ENCODE measurements at regions not wholly inside any gene's neighbourhood (a gene's known extent, or its start where the extent isn't known, plus 50 kb on each side); places are given as distances from the start of the nearest gene placed in this dataset.
A peak's percentile ranks its signal among the peaks of the same experiment; 100 is the strongest.
"Not testable (repeated sequence)": the region's sequence is repeated elsewhere in the genome, so short reads cannot be mapped to it uniquely, and the experiment has no call there.

- no peak for DNase-seq
Measured at GRCh38 chr9:105116052-105116868, 128.2 kb upstream of the SLC44A1 start.

- peak; percentile 13 to 81 for DNase-seq
Measured at GRCh38 chr9:105117234-105117633, 127.2 kb upstream of the SLC44A1 start.

GRCh38 chr9:105118636-105119035, 125.8 kb upstream of the SLC44A1 start:
- DNase-seq: no peak

- DNase-seq: no peak
Measured at GRCh38 chr9:105119156-105119555, 125.3 kb upstream of the SLC44A1 start.

GRCh38 chr9:105121861-105122430, 122.5 kb upstream of the SLC44A1 start:
- no peak for DNase-seq

- DNase-seq: not testable (repeated sequence)
Measured at GRCh38 chr9:105124598-105124997, 119.9 kb upstream of the SLC44A1 start.

- no peak for DNase-seq
Measured at GRCh38 chr9:105126226-105126625, 118.2 kb upstream of the SLC44A1 start.

- DNase-seq: no peak
Measured at GRCh38 chr9:105127863-105128220, 116.6 kb upstream of the SLC44A1 start.

- no peak for DNase-seq
Measured at GRCh38 chr9:105128908-105129600, 115.4 kb upstream of the SLC44A1 start.

- DNase-seq: no peak
Measured at GRCh38 chr9:105129731-105130130, 114.7 kb upstream of the SLC44A1 start.

- DNase-seq: no peak
Measured at GRCh38 chr9:105131981-105132380, 112.5 kb upstream of the SLC44A1 start.

- no peak for DNase-seq
Measured at GRCh38 chr9:105132606-105133005, 111.8 kb upstream of the SLC44A1 start.

- no peak for DNase-seq
Measured at GRCh38 chr9:105138306-105138801, 106.1 kb upstream of the SLC44A1 start.

GRCh38 chr9:105141146-105141975, 103.1 kb upstream of the SLC44A1 start:
- DNase-seq: no peak

- peak in 1 of 2 experiments; percentile 1 for DNase-seq
Measured at GRCh38 chr9:105141976-105142250, 102.5 kb upstream of the SLC44A1 start.

GRCh38 chr9:105142406-105143135, 101.9 kb upstream of the SLC44A1 start:
- no peak for DNase-seq

- no peak for DNase-seq
Measured at GRCh38 chr9:105143136-105143430, 101.4 kb upstream of the SLC44A1 start.

GRCh38 chr9:105144076-105144475, 100.4 kb upstream of the SLC44A1 start:
- no peak for DNase-seq

GRCh38 chr9:105144841-105145240, 99.6 kb upstream of the SLC44A1 start:
- no peak for DNase-seq

- peak in 1 of 2 experiments; percentile 76 for DNase-seq
Measured at GRCh38 chr9:105146677-105147076, 97.8 kb upstream of the SLC44A1 start.

GRCh38 chr9:105147110-105147871, 97.2 kb upstream of the SLC44A1 start:
- no peak for DNase-seq
